ENCODE measurements at regions not wholly inside any gene's neighbourhood (a gene's known extent, or its start where the extent isn't known, plus 50 kb on each side); places are given as distances from the start of the nearest gene placed in this dataset.
"Not testable (repeated sequence)": the region's sequence is repeated elsewhere in the genome, so short reads cannot be mapped to it uniquely, and the experiment has no call there.

- DNase-seq (ENCODE audit: extremely low read depth, low read depth), result no peak
Measured at GRCh38 chr3:74921676-74922075, 307.2 kb upstream of the CNTN3 start.

GRCh38 chr3:74920721-74921350 is 306.4 kb upstream of the CNTN3 start:
- DNase-seq (ENCODE audit: extremely low read depth, low read depth), result no peak
- TF ChIP-seq CTCF (IDR thresholded peaks at IDR 0.05; ENCODE audit: low read depth, low read length), result no peak

More at GRCh38 chr3:74921676-74922075, 307.2 kb upstream of the CNTN3 start:
- TF ChIP-seq CTCF (IDR thresholded peaks at IDR 0.05; ENCODE audit: low read depth, low read length), result no peak

- TF ChIP-seq CTCF (IDR thresholded peaks at IDR 0.05; ENCODE audit: low read depth, low read length), result no peak
- DNase-seq (ENCODE audit: extremely low read depth, low read depth), result no peak
Measured at GRCh38 chr3:74916696-74917095, 302.2 kb upstream of the CNTN3 start.

GRCh38 chr3:74906181-74906580 is 291.7 kb upstream of the CNTN3 start:
- TF ChIP-seq CTCF (IDR thresholded peaks at IDR 0.05; ENCODE audit: low read depth, low read length), result no peak
- no peak for DNase-seq (ENCODE audit: extremely low read depth, low read depth)

GRCh38 chr3:74905478-74905877 is 291.0 kb upstream of the CNTN3 start:
- DNase-seq (ENCODE audit: extremely low read depth, low read depth), result no peak
- no peak for TF ChIP-seq CTCF (IDR thresholded peaks at IDR 0.05; ENCODE audit: low read depth, low read length)

- no peak for TF ChIP-seq CTCF (IDR thresholded peaks at IDR 0.05; ENCODE audit: low read depth, low read length)
- no peak for DNase-seq (ENCODE audit: extremely low read depth, low read depth)
Measured at GRCh38 chr3:74904646-74905045, 290.2 kb upstream of the CNTN3 start.

GRCh38 chr3:74899796-74900516 is 285.5 kb upstream of the CNTN3 start:
- not testable (repeated sequence) for DNase-seq (ENCODE audit: extremely low read depth, low read depth)
